Chondrocyte (in vitro differentiated cells): ENCODE measurements at regions not wholly inside any gene's neighbourhood (a gene's known extent, or its start where the extent isn't known, plus 50 kb on each side); places are given as distances from the start of the nearest gene placed in this dataset.

Experiments used
- DNase-seq: peaks from one replicate; pipeline ENCODE4 v3.0.0; 2021; ENCODE audit warnings: mixed read lengths, low spot score
- H3K27ac Mint-ChIP-seq: one replicate; pipeline ENCODE4 v1.8.0; 2021; ENCODE audit warnings: mild to moderate bottlenecking, moderate library complexity, mixed read lengths; ENCODE audit not compliant: unreplicated experiment
- H3K27me3 Mint-ChIP-seq: 2 replicates; pipeline ENCODE4 v1.8.0; 2021; ENCODE audit warnings: low read depth, mixed read lengths
- H3K36me3 Mint-ChIP-seq: 2 replicates; pipeline ENCODE4 v1.8.0; 2021; ENCODE audit warnings: low read depth, mixed read lengths
- H3K4me1 Mint-ChIP-seq: 2 replicates; pipeline ENCODE4 v1.8.0; 2021; ENCODE audit warnings: low read depth, mild to moderate bottlenecking, mixed read lengths
- H3K4me3 Mint-ChIP-seq: one replicate; pipeline ENCODE4 v1.8.0; 2021; ENCODE audit warnings: mild to moderate bottlenecking, moderate library complexity, mixed read lengths; ENCODE audit not compliant: unreplicated experiment
- H3K9me3 Mint-ChIP-seq: 2 replicates; pipeline ENCODE4 v1.8.0; 2021; ENCODE audit warnings: low read depth, mixed read lengths
- TF ChIP-seq, protein P1 (sequence below): fragments of 200-600 bp; sonication (generic); IDR thresholded peaks from 2 replicates; pipeline ENCODE4 v1.5.0; 2021; ENCODE audit warnings: antibody characterized with exemption, mild to moderate bottlenecking, moderate library complexity

GRCh38 chr7:11233871-11234270 lies 260.2 kb downstream of the PHF14 start:
- Mint-ChIP-seq H3K4me3 (no peak overlapping the region), H3K9me3 (no peaks in the 10 kb centered on the region), H3K4me1 (peaks cover 26% of the 10 kb centered on the region), H3K27me3 (no peaks in the 10 kb centered on the region), H3K27ac (no peak overlapping the region), H3K36me3 (no peaks in the 10 kb centered on the region)
- TF ChIP-seq, protein P1, sequence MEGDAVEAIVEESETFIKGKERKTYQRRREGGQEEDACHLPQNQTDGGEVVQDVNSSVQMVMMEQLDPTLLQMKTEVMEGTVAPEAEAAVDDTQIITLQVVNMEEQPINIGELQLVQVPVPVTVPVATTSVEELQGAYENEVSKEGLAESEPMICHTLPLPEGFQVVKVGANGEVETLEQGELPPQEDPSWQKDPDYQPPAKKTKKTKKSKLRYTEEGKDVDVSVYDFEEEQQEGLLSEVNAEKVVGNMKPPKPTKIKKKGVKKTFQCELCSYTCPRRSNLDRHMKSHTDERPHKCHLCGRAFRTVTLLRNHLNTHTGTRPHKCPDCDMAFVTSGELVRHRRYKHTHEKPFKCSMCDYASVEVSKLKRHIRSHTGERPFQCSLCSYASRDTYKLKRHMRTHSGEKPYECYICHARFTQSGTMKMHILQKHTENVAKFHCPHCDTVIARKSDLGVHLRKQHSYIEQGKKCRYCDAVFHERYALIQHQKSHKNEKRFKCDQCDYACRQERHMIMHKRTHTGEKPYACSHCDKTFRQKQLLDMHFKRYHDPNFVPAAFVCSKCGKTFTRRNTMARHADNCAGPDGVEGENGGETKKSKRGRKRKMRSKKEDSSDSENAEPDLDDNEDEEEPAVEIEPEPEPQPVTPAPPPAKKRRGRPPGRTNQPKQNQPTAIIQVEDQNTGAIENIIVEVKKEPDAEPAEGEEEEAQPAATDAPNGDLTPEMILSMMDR: no peak
- DNase-seq: no peak

GRCh38 chr7:11235491-11235890 lies 261.8 kb downstream of the PHF14 start:
- no peaks in the 10 kb centered on the region for H3K27me3 Mint-ChIP-seq
- TF ChIP-seq, protein P1: no peak
- no peak for DNase-seq
- H3K36me3 Mint-ChIP-seq: no peaks in the 10 kb centered on the region
- H3K27ac Mint-ChIP-seq: no peak overlapping the region
- no peak overlapping the region for H3K4me3 Mint-ChIP-seq
- H3K9me3 Mint-ChIP-seq: no peaks in the 10 kb centered on the region
- H3K4me1 Mint-ChIP-seq: peaks cover 21% of the 10 kb centered on the region

- no peak overlapping the region for H3K4me3 Mint-ChIP-seq
- TF ChIP-seq, protein P1: no peak
- H3K27ac Mint-ChIP-seq: no peak overlapping the region
- no peaks in the 10 kb centered on the region for H3K9me3 Mint-ChIP-seq
- peaks cover 21% of the 10 kb centered on the region for H3K4me1 Mint-ChIP-seq
- no peaks in the 10 kb centered on the region for H3K36me3 Mint-ChIP-seq
- DNase-seq: no peak
- no peaks in the 10 kb centered on the region for H3K27me3 Mint-ChIP-seq
Observed at GRCh38 chr7:11236680-11237079, 263.0 kb downstream of the PHF14 start.

- Mint-ChIP-seq H3K4me1 (peaks cover 14% of the 10 kb centered on the region), H3K27me3 (no peaks in the 10 kb centered on the region), H3K4me3 (no peak overlapping the region), H3K27ac (no peak overlapping the region), H3K9me3 (no peaks in the 10 kb centered on the region), H3K36me3 (no peaks in the 10 kb centered on the region)
- TF ChIP-seq, protein P1: no peak
- DNase-seq: no peak
Observed at GRCh38 chr7:11237742-11238141, 264.1 kb downstream of the PHF14 start.

DNA sequence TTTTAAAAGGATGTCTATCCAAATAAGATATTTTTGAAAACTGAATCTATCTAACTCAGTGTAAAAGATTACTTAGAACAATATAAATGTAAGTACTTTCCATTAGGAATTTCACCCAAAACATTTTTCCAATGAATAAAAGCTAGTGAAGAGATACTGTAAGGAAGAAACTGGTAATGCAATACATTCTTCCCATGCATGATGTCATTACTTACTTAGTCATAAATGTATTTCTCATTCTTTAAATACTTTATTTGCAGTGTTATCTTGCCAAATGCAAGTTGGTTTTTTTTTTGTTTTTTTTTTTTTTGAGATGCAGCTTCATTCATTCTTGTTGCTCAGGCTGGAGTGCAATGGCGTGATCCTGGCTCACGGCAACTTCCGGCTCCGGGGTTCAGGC lies 265.6 kb downstream of the PHF14 start:
- DNase-seq: no peak
- Mint-ChIP-seq H3K4me3 (no peak overlapping the region), H3K4me1 (peaks cover 11% of the 10 kb centered on the region), H3K27me3 (no peaks in the 10 kb centered on the region), H3K9me3 (no peaks in the 10 kb centered on the region), H3K36me3 (no peaks in the 10 kb centered on the region), H3K27ac (no peak overlapping the region)
- TF ChIP-seq, protein P1: no peak
